MM.1S (cell line): ENCODE measurements at regions not wholly inside any gene's neighbourhood (a gene's known extent, or its start where the extent isn't known, plus 50 kb on each side); places are given as distances from the start of the nearest gene placed in this dataset.

Source experiments
- DNase-seq: peaks from one replicate; pipeline ENCODE4 v3.0.0-alpha.2; 2015
- H2AFZ ChIP-seq: fragments of 300-600 bp; sonication (generic); 2 replicates; pipeline ENCODE4 v1.6.0; 2016; ENCODE audit warnings: antibody characterized with exemption, low read length
- H3F3A ChIP-seq: fragments of 300-600 bp; sonication (generic); 2 replicates; pipeline ENCODE4 v1.6.1; 2016; ENCODE audit warnings: mild to moderate bottlenecking, antibody characterized with exemption, low read length, moderate library complexity, mixed read lengths; ENCODE audit not compliant: insufficient read depth
- H3K27ac ChIP-seq: fragments of 300-600 bp; sonication (generic); 2 replicates; pipeline ENCODE4 v1.5.1; 2016; ENCODE audit warnings: mild to moderate bottlenecking, low read length
- H3K27me3 ChIP-seq: fragments of 300-600 bp; sonication (generic); replicated peaks from 2 replicates; pipeline ENCODE4 v1.6.0; 2016; ENCODE audit warnings: low read length; ENCODE audit not compliant: insufficient read depth
- H3K36me3 ChIP-seq: fragments of 300-600 bp; sonication (generic); replicated peaks from 2 replicates; pipeline ENCODE4 v1.6.1; 2016; ENCODE audit warnings: mild to moderate bottlenecking, low read length, mixed read lengths; ENCODE audit not compliant: insufficient read depth
- H3K4me1 ChIP-seq: fragments of 300-600 bp; sonication (generic); 2 replicates; pipeline ENCODE4 v1.6.1; 2016; ENCODE audit warnings: low read length, mixed read lengths
- H3K4me2 ChIP-seq: fragments of 300-600 bp; sonication (generic); 2 replicates; pipeline ENCODE4 v1.6.0; 2016; ENCODE audit warnings: low read depth, low read length
- H3K4me3 ChIP-seq: fragments of 300-600 bp; sonication (generic); 2 replicates; pipeline ENCODE4 v1.5.1; 2016; ENCODE audit warnings: low read length, mixed read lengths
- H3K79me2 ChIP-seq: fragments of 300-600 bp; sonication (generic); 2 replicates; pipeline ENCODE4 v1.6.1; 2016; ENCODE audit warnings: mixed run types, low read length, mixed read lengths
- H3K9ac ChIP-seq: fragments of 300-600 bp; sonication (generic); 2 replicates; pipeline ENCODE4 v1.6.1; 2016; ENCODE audit warnings: low read length, mixed read lengths
- H3K9me2 ChIP-seq: fragments of 300-600 bp; sonication (generic); replicated peaks from 2 replicates; pipeline ENCODE4 v1.6.1; 2016; ENCODE audit warnings: mild to moderate bottlenecking, low read length, mixed read lengths; ENCODE audit not compliant: insufficient read depth
- H3K9me3 ChIP-seq: fragments of 300-600 bp; sonication (generic); replicated peaks from 2 replicates; pipeline ENCODE4 v1.6.1; 2016; ENCODE audit warnings: mild to moderate bottlenecking, low read length, mixed read lengths; ENCODE audit not compliant: insufficient read depth
- H4K20me1 ChIP-seq: fragments of 300-600 bp; sonication (generic); 2 replicates; pipeline ENCODE4 v1.6.1; 2016; ENCODE audit warnings: mild to moderate bottlenecking, low read length, moderate library complexity, mixed read lengths; ENCODE audit not compliant: insufficient read depth
- CTCF ChIP-seq: fragments of 300-600 bp; sonication (generic); IDR thresholded peaks from 2 replicates; pipeline ENCODE4 v1.5.1; 2016; ENCODE audit warnings: antibody characterized with exemption, low read length, mixed read lengths
- EZH2 ChIP-seq: fragments of 300-600 bp; sonication (generic); optimal IDR thresholded peaks from 2 replicates; pipeline ENCODE3; 2017; ENCODE audit warnings: low read depth, mild to moderate bottlenecking, antibody characterized with exemption, low read length, mixed read lengths
- EZH2phosphoT487 ChIP-seq: fragments of 300-600 bp; sonication (generic); IDR thresholded peaks from 2 replicates; pipeline ENCODE4 v1.6.1; 2018; ENCODE audit warnings: antibody characterized with exemption, low read length

GRCh38 chr7:19971956-19972355, 198.5 kb upstream of the TMEM196 start:
- Histone ChIP-seq H2AFZ (no peak overlapping the region), H3K36me3 (no peaks in the 10 kb centered on the region)

GRCh38 chr7:19970514-19970913, 197.1 kb upstream of the TMEM196 start:
- DNase-seq, result no peak
- H3K9me2 ChIP-seq, result no peaks in the 10 kb centered on the region
- no peaks in the 10 kb centered on the region for H3K4me1 ChIP-seq
- H2AFZ ChIP-seq, result no peak overlapping the region
- no peaks in the 10 kb centered on the region for H3F3A ChIP-seq
- no peaks in the 10 kb centered on the region for H3K36me3 ChIP-seq
- H3K9ac ChIP-seq, result no peak overlapping the region
- no peak overlapping the region for H3K27ac ChIP-seq
- H3K79me2 ChIP-seq, result no peaks in the 10 kb centered on the region
- H3K4me3 ChIP-seq, result no peak overlapping the region
- no peaks in the 10 kb centered on the region for H3K27me3 ChIP-seq
- TF ChIP-seq CTCF (no peak), EZH2phosphoT487 (no peak), EZH2 (no peak)
- H3K4me2 ChIP-seq, result no peak overlapping the region
- no peaks in the 10 kb centered on the region for H3K9me3 ChIP-seq
- no peaks in the 10 kb centered on the region for H4K20me1 ChIP-seq

More at GRCh38 chr7:19971956-19972355, 198.5 kb upstream of the TMEM196 start:
- no peaks in the 10 kb centered on the region for H3K27me3 ChIP-seq
- no peak overlapping the region for H3K27ac ChIP-seq
- no peaks in the 10 kb centered on the region for H3F3A ChIP-seq
- DNase-seq, result no peak
- no peaks in the 10 kb centered on the region for H3K79me2 ChIP-seq
- H3K9me2 ChIP-seq, result no peaks in the 10 kb centered on the region
- H4K20me1 ChIP-seq, result no peaks in the 10 kb centered on the region
- TF ChIP-seq EZH2 (no peak), EZH2phosphoT487 (no peak), CTCF (no peak)
- H3K4me2 ChIP-seq, result no peak overlapping the region
- H3K9me3 ChIP-seq, result no peaks in the 10 kb centered on the region
- no peak overlapping the region for H3K4me3 ChIP-seq
- no peaks in the 10 kb centered on the region for H3K4me1 ChIP-seq
- no peak overlapping the region for H3K9ac ChIP-seq

- Histone ChIP-seq H3K9me3 (no peaks in the 10 kb centered on the region), H3K27ac (no peak overlapping the region), H3K4me1 (no peaks in the 10 kb centered on the region), H3K4me3 (no peak overlapping the region), H4K20me1 (no peaks in the 10 kb centered on the region), H3K79me2 (no peaks in the 10 kb centered on the region), H3K27me3 (no peaks in the 10 kb centered on the region), H3K9ac (no peak overlapping the region), H3K36me3 (no peaks in the 10 kb centered on the region), H3K9me2 (no peaks in the 10 kb centered on the region), H3K4me2 (no peak overlapping the region), H2AFZ (no peak overlapping the region), H3F3A (no peaks in the 10 kb centered on the region)
- no peak for DNase-seq
- no peak for TF ChIP-seq CTCF
- no peak for TF ChIP-seq EZH2phosphoT487
- no peak for TF ChIP-seq EZH2
These were observed 196.6 kb upstream of the TMEM196 start for GRCh38 chr7:19969859-19970493.
